GM12878 (cell line): ENCODE measurements at regions not wholly inside any gene's neighbourhood (a gene's known extent, or its start where the extent isn't known, plus 50 kb on each side); places are given as distances from the start of the nearest gene placed in this dataset.

ENCODE experiments used
- ATAC-seq: fragments of 200-7000 bp; cut with Tn5 transposase; 3 replicates; pipeline ENCODE4 v1.9.1; 2020; ENCODE audit warnings: mild to moderate bottlenecking, moderate library complexity
- BruUV-seq: library from RNA; stranded (reverse); fragments of 400-500 nt; replicated peaks from 2 replicates; lab custom pipeline; 2021; lab: Mats Ljungman, UMichigan
- CTCF ChIA-PET: fragments of 300-600 bp; sonication (Branson Sonifier 250); formaldehyde crosslinking; extraction: SDS; loops from one replicate; lab custom pipeline; 2021; ENCODE audit warnings: inconsistent platforms; lab: Yijun Ruan, JAX
- POLR2A ChIA-PET: fragments of 350-600 bp; formaldehyde crosslinking; extraction: SDS; loops from one replicate; lab custom pipeline; 2021; ENCODE audit warnings: inconsistent platforms; lab: Charles Lee
- RAD21 ChIA-PET: fragments of 300-600 bp; sonication (Branson Sonifier 250); formaldehyde crosslinking; loops from one replicate; lab custom pipeline; 2023; ENCODE audit warnings: antibody characterized with exemption; ENCODE audit not compliant: unreplicated experiment; lab: Charles Lee
- SMC1A ChIA-PET: fragments of 300-600 bp; sonication (Branson Sonifier 250); formaldehyde crosslinking; loops from one replicate; lab custom pipeline; 2023; ENCODE audit not compliant: unreplicated experiment, uncharacterized antibody; lab: Charles Lee
- DNase-seq: peaks from one replicate; pipeline ENCODE4 v3.0.0-alpha.2; 2011; ENCODE audit warnings: low read depth, low spot score
- FAIRE-seq: peaks from 3 replicates; lab custom pipeline; 2011; peaks lifted over from hg19 to GRCh38; lab: Jason Lieb, UNC
- H2AFZ ChIP-seq: 2 replicates; pipeline ENCODE4 v1.6.0; 2011; ENCODE audit warnings: low read depth, low read length, control low read depth; ENCODE audit not compliant: control insufficient read depth
- H3K27ac ChIP-seq: 2 replicates; pipeline ENCODE4 v1.5.1; 2011; ENCODE audit warnings: control low read depth; ENCODE audit not compliant: control insufficient read depth, insufficient read depth
- H3K27me3 ChIP-seq, 2 experiments: replicated peaks in 1 of 2; 2 replicates each; pipeline versions ENCODE4 v1.6.0 to v1.6.1; 2011; ENCODE audit warnings: low read length in 1 of 2; ENCODE audit not compliant: control insufficient read depth in 2 of 2, insufficient read depth in 2 of 2
- H3K36me3 ChIP-seq, 2 experiments: 2 replicates each; pipeline ENCODE4 v1.5.1; 2011; ENCODE audit warnings: low read length in 1 of 2; ENCODE audit not compliant: control insufficient read depth in 2 of 2, insufficient read depth in 2 of 2
- H3K4me1 ChIP-seq: 2 replicates; pipeline ENCODE4 v1.6.1; 2011; ENCODE audit warnings: mild to moderate bottlenecking, low read length, moderate library complexity, mixed read lengths; ENCODE audit not compliant: control insufficient read depth, insufficient read depth
- H3K4me2 ChIP-seq: 2 replicates; pipeline ENCODE4 v1.6.0; 2011; ENCODE audit warnings: control low read depth; ENCODE audit not compliant: control insufficient read depth, insufficient read depth
- H3K4me3 ChIP-seq: fragments of 200-600 bp; sonication (generic); 2 replicates; pipeline ENCODE4 v1.5.1; 2016
- H3K79me2 ChIP-seq: 2 replicates; pipeline ENCODE4 v1.6.0; 2011; ENCODE audit warnings: low read length; ENCODE audit not compliant: control insufficient read depth, insufficient read depth
- H3K9ac ChIP-seq: 2 replicates; pipeline ENCODE4 v1.8.0; 2011; ENCODE audit warnings: low read length, control low read depth, mixed read lengths; ENCODE audit not compliant: control insufficient read depth, insufficient read depth
- H3K9me3 ChIP-seq: replicated peaks from 3 replicates; pipeline ENCODE4 v1.5.1; 2011; ENCODE audit warnings: mild to moderate bottlenecking, low read length; ENCODE audit not compliant: control insufficient read depth, insufficient read depth
- H4K20me1 ChIP-seq: 2 replicates; pipeline ENCODE4 v1.6.0; 2011; ENCODE audit not compliant: control insufficient read depth, insufficient read depth
- CREM ChIP-seq: IDR thresholded peaks from 2 replicates; pipeline ENCODE4 v1.6.1; 2014; ENCODE audit warnings: antibody characterized with exemption, low read depth
- CUX1 ChIP-seq: IDR thresholded peaks from 2 replicates; pipeline ENCODE4 v1.6.1; 2012; ENCODE audit warnings: improper control_type of control experiment, low read depth, low read length; ENCODE audit not compliant: insufficient replicate concordance
- JUNB ChIP-seq: IDR thresholded peaks from 2 replicates; pipeline ENCODE4 v1.6.1; 2016; ENCODE audit warnings: antibody characterized with exemption, mild to moderate bottlenecking
- SREBF2 ChIP-seq: IDR thresholded peaks from 2 replicates; pipeline ENCODE4 v1.6.1; 2012; ENCODE audit warnings: mild to moderate bottlenecking, low read length
- WGBS: methylation state at CpG from one replicate; pipeline ENCODE4 v1.1.6; 2016; ENCODE audit warnings: low lambda C conversion rate; ENCODE audit not compliant: insufficient replicate concordance, insufficient coverage; ENCODE audit errors: missing lambda C conversion rate; 5-methylcytosine and 5-hydroxymethylcytosine counted together
- in situ Hi-C: fragments of 300-500 bp; cut with MboI; formaldehyde crosslinking; loops from 9 replicates; pipeline ENCODE4 v1.14.3; 2018; ENCODE audit warnings: mixed read lengths
- intact Hi-C: fragments of 100-400 bp; cut with micrococcal nuclease; formaldehyde crosslinking; loops from one replicate; pipeline ENCODE4 v1.14.2; 2022; ENCODE audit not compliant: unreplicated experiment

DNA sequence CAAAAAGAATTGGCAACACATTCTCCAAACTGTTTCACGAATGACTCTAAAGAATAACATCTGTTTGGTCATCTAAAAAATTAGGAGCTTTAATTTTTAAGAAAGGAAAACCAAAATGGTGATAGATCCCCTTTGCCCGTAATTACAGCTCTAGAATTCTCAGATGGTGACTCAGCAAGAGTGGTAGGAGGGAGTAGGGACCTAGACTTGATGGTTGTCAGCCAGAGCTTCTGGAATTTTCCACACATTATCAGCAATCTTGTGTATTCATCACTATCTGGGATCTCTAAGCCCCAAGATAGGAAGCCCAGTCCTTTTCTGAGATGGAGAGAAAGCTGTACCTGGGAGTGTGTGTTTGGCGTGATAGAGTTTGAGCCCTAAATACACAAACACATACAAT, 103.9 kb upstream of the RAB40AL start:
- in situ Hi-C loops: no loop called here
- CTCF ChIA-PET: interaction anchor here (1.6 to 1.8 kb wide), 2 partner anchors 30 to 119 kb away, joined by 5 read pairs; no protein-coding TSS in a partner anchor
- WGBS: 57% methylated on average over 3 of the region's 3 CpGs

More for the DNA sequence above, 103.9 kb upstream of the RAB40AL start:
- H3K36me3 ChIP-seq: no peaks in the 10 kb centered on the region
- H3K4me2 ChIP-seq: no peak overlapping the region
- RAD21 ChIA-PET: no interaction called here
- no peaks in the 10 kb centered on the region for H3K79me2 ChIP-seq
- ATAC-seq (no peak), FAIRE-seq (no peak), DNase-seq (no peak)
- H3K27ac ChIP-seq: no peak overlapping the region
- H2AFZ ChIP-seq: no peak overlapping the region
- no TSS peak for BruUV-seq
- H3K4me3 ChIP-seq: no peak overlapping the region
- intact Hi-C loops: no loop called here
- SMC1A ChIA-PET: no interaction called here
- H3K9me3 ChIP-seq: no peaks in the 10 kb centered on the region
- H3K4me1 ChIP-seq: no peaks in the 10 kb centered on the region
- no peak overlapping the region for H3K9ac ChIP-seq
- TF ChIP-seq JUNB (no peak), CUX1 (no peak), CREM (no peak), SREBF2 (no peak)
- no peaks in the 10 kb centered on the region for H3K27me3 ChIP-seq
- POLR2A ChIA-PET: no interaction called here
- no peaks in the 10 kb centered on the region; the same call in 1 of the 2 replicates for H4K20me1 ChIP-seq
